HG02885 (cell line): ENCODE measurements at regions not wholly inside any gene's neighbourhood (a gene's known extent, or its start where the extent isn't known, plus 50 kb on each side); places are given as distances from the start of the nearest gene placed in this dataset.

Experiments used
- ATAC-seq: cut with Tn5 transposase; IDR thresholded peaks from one replicate; pipeline ENCODE4 v1.9.1; 2021; ENCODE audit warnings: mild to moderate bottlenecking; ENCODE audit not compliant: unreplicated experiment, poor library complexity

DNA sequence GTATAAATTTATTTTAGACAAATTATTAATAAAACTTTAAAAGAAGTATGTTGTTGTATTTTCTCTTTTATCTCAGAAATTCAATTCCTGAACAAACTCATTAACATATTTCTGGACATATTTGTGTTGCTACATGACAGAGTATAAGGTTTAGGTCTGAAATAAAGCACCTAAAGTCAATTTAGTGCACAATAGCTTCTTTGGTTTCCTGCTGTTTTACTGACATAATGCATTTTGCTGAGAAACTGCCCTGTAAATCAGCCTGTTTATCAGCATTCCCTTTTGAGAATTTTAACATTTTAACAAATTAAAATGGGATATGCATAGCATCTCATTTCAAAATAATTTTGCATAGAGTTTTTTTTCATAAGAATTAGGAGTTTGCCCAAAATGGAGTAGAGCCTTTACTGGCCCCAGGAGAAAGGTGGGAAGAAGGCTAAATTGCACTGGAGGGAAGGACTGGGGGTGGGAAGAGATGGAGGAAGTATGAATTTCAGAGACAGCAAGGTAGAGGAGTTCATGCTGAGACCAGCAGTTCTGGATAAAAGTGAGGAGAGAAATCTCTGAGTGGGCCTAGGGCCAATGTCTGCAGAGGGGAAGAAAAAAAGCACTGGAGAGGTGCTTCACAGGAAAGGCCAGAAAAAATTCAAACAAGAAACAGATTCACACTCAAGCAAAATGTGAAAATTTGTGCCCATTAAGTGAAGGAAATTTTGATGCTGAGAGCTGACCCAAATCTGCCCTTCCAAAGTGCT lies 324.2 kb upstream of the HSF2 start:
- ATAC-seq = no peak

DNA sequence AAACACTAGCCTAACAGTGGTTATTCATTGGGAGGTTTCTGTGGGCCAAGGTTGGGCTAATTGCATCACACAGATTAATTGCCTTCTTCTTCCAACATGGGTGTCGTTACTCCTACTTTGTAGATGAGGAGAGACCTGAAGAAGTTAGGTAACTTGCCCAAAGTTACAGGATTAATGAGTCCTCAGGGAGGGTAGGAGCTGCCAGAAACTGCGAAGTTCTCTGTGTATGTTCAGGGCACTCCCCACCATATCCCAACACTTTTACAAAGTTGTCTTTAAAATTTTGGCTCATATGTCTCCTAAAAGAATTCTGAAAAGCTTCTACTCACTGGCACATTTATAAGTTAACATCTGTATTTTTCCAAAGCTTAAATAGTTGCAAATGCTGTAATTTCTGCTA lies 323.5 kb upstream of the HSF2 start:
- no peak for ATAC-seq

DNA sequence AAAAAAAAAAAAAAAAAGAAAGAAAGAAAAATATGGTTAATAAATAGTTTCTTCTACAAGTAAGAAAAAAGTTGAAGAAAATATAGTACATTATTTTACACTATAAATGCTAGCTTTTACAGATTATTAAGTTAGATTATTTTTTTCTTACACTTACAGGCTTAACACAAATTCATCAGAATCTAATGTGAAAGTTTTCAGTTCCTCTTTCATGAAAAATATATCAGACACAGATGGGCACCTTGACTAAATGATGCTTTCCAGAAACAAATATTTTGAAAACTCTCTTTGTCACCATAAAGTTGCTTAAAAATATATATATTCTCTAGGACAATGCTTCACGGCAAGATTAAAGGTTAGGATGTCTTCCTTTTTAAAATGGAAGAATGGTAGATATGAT lies 321.8 kb upstream of the HSF2 start:
- ATAC-seq = peak; percentile 51

DNA sequence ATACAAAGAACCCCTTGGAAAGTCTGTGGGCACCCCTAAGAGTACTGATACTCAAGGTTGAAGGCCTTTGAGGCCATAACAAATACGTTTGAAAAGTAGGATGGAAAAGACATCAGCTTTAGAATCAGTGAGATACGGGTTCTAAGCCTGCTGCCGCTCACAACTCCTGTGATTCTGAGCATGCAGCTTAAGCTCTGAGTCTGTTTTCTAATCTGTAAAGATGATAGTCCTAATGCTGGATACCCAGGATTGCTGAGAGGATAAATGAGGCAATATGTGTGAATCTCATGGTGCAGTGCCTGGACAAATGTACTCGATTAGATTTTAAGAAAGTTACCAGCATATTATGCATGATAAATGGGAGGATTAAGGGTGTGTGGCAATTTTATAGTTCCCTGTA lies 321.0 kb upstream of the HSF2 start:
- ATAC-seq = no peak

DNA sequence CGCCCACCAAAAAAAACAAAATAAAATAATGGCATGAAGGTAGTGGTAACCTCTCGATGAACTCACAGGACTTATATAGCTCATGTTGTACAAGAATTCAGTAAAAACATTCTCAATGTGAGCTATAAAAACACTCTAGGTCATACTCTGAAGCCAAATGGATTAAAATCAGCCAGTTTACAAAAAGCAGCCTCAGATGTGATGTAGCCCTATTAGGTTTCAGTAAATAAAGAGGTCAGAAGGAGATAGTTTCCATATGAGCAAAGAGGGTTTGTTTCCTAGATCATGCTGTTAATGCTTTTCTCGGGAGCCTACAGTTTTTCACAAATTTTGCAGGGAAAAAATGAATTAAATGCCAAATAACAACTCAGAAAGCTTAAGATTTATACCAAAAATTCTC lies 319.5 kb upstream of the HSF2 start:
- no peak for ATAC-seq

DNA sequence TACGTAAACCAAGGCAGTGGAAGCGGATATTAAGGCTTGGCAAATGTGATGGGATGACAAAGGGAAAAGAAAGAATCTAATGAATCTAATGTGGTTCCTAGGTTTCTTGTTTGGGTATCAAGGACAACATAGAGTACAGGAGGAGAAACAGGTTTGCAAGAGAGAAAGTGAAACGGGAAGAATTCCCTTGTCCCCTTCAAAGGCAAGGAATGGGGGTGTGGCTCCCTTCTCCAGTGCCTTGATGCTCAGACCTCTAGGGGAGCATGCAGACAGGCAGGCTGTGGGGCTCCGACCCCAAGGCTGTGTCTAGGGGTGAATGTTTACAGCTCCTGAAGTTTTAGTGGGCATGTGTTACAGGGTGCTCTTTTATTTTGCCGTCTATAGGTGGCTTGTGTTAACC lies 317.5 kb upstream of the HSF2 start:
- ATAC-seq = no peak

DNA sequence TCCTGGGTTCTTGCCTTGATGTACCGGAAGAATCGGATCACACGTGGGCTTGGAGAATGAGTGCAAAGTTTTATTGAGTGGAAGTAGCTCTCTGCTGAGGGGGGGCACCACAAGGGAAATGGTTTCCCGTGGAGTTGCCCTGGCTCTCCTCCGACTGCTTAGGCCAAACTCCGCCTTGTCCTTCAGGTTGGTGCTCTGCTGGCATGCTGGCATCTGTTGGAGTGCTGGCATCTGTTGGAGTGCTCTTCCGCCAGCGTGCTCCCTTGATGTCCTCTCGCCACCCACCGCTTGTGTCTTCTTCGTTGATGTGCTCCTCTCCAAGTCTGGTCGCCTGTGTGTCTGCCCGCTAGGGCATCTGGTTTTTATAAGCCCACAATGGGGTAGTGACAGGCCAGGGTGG lies 317.1 kb upstream of the HSF2 start:
- ATAC-seq = no peak

DNA sequence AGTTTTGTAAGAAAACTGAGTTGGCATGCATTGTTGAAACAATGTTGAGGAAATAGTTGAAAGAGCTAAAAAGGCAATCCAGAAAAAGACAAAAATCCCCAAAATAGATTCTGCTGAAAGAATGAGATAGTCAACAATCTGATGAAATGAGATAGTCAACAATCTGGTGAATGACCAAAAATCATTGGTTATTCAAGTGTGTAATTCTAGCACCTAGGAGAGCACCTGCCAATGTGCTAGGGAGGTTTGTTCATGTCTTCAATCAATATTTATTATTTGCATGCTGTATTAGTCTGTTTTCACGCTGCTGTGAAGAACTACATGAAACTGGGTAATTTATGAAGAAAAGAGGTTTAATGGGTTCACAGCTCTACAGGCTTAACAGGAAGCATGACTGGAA lies 307.1 kb upstream of the HSF2 start:
- ATAC-seq = no peak

DNA sequence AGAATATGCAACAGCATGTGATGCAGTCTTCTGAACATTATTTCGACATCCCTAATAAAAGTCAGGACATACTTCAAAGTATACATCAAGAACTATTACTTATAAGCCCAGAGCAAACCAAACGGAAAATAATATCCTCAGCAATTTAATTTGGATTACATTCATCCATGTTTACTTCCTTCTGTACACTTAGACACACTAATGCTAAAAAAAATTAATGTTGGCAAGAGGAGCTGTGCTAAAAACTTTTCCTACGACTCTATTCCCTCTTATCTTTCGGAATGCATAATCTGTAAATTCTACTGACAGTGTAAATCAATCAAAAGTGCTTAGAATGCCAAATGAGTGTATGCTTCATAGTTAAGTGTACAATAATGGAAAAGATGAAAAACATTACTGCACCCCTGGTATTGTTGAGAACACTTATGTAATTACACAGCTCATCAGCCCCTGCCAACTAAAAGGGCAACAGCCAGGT lies 301.2 kb upstream of the HSF2 start:
- ATAC-seq = no peak

DNA sequence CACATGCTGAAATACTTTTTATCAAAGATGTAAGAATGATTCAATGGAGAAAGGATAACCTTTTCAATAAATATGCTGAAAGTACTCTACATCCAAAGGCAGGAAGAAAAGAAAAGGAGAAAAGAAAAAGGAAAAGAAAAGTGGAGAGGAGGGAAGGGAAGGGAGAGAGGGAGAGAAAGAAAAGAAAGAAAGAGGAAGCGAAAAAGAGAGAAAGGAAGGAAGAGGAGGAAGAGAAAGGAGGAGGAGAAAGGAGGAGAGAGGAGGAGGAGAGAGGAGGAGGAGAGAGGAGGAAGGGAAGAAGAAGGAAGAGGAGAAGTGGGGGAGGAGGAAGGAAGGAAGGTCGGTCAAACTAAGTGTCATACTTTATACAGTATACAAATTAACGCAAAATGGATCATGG lies 297.4 kb upstream of the HSF2 start:
- no peak for ATAC-seq

DNA sequence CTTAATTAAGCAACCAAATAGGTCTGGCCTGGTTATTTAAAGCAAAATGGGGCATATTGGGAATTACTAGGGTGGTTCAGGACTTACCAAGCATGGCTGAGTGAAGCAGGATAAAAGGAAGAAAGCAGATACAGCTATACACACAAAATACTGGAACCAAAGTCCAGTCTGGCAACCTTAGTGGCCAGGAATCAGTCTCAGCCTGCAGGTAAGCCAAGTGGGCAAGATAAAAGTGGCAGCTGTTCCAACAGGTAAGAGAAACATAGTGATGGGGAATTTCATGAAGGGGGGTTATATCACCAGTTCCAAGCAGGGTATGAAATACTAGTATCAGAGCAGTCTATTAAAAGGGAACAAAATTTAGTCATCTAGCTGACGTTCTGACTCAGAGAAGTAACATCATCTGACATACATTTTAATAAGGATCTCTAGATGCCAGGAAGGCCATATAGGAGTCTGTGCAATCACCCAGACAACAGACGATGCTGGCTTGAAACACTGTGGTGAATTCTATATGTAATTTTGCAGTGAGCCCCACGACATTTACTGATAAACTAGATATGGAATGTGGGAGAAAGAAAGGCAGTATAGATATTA lies 292.1 kb upstream of the HSF2 start:
- ATAC-seq = no peak

DNA sequence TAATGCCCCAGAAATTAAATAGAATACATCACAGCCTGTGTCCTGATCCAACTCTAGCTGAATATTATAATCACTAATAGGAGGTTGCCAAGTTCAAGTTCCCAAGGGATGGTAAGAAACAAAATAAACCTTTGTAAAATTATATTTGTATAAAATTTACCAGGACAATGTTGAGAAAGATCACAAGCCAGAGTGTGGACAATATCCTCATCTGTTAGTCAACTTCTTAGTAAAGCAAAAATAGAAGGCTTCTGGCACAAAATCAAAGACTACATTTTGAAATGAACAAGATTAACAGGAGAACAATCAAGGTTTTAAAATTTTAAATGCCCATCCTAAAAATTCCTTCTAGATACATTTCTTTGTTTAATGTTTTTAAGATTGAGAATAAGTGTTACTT lies 290.4 kb upstream of the HSF2 start:
- ATAC-seq = no peak

DNA sequence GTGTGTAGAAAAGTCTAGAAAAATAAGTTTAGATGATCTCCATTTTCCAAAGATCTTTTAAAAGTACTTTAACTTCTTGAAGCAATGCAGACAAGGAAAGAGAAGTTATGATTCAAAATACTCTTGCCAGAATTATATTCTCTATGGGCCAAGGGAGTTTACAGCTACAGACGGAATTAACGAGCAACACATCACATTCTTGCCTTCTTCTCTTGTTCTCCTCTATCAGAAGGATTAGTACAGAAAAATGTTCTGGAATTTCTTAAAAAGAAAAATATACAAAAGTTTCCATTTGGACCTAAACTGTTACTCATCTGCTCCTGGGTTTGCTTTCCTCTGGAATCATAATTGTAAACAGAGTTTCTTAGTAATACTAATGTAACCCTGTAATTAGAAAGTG lies 284.7 kb upstream of the HSF2 start:
- no peak for ATAC-seq

DNA sequence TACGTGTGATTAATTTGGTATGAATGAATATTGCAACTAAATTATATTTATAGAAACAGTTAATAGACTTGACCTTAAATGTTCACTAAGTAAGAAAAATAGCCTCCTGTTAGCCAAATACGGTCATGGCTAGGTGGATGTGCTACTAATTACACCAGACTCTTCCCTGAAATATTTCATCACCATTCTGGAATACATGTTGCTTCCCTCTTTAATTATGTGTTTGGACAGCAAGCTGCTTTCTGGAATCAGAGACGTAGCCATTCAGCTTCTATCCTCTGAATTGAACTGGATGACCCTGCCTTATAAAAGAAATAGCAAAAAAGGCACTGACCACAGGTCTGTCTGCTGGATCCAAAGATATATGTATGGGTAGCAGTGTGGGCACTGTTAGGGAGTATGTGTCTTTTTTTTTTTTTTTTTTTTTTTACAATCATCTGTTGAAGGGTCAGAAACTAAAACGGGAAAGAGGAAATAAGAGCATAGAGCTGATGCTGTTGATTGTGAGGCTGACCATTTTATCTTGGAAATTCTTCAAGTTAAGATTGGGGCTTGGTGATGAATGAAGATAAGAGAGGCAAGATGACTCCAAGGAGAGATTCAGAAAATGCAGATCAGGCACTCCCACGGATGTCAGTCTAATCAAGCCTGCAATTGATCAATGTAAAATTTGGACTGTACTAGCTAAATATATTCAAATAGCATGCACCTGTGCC lies 283.2 kb upstream of the HSF2 start:
- ATAC-seq = no peak

DNA sequence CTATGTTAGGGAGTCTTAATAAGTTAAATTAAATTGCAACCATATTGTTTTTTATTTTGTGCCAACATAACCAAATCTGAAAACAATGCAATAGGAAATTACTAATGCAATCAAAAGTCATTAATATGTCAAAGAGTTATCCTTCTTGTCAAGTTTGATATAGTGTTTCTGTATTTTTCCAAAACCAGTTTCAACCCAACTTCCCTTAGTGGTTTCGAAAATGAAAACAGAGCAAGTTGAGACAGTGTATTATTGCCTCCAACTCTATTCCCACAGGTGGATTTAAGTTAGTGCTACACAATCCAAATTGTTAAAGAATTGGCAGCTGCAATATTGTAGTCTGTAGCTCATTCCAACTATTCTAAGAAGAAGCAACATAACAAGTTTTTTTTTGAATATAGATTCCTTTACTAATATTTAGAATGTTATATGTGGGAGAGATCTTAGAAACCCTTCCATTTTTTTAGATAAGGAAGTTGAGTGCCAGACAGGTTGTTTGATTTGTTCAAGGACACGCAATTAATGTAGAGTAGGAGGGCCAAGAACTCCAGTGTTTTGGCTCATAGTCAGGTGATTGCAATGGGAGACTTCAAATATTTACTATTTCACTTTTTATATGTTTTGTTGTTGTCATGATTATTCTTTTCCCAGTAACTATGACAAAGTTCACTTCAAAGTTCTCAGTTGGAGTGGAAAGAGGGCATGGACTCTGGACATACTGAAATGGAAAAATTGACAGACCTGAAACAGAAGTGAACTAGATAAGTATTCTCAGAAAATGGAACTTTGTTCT lies 282.4 kb upstream of the HSF2 start:
- no peak for ATAC-seq

DNA sequence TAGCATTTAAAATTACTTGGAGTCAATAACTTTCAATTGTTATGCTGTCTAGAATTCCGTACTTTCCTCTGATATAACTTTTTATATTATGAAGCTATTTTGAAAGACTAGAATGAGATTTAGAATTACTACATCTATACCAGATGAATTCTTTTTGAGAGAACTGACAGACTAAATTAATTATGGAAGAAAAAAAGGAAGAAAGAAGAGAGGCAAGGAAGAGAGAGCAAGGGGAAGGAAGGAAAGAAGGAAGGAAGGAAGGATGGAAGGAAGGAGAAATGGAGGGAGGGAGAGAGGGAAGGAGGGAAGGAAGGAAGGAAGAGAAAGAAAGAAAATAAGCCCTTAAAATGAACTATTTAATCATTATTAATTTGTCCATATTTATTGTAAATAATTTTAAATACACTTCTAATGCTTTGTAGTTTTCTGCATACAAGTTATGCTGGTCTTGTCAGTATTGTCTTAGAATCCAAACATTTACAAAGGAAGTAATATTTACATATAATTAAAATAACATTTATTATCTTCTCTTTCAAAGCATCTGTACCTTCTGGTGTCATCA lies 280.4 kb upstream of the HSF2 start:
- no peak for ATAC-seq

DNA sequence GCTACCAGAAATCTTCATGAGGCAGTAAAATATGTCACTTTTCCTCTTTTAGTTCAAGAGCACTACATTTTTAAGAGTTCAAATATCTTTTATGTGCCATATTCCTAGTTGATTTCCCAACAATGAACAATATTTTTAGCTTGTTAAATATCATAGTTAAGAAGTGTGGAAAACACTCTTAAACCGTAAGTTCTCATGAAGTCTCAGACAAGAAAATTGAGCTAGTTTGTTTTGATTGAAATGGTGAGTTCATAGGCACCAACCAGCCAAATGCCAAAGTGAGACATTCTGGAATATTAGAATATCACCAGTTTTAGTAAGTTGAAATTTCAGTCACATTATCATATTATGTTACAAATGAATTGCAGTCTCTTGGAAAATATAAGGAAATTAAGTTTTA lies 277.2 kb upstream of the HSF2 start:
- no peak for ATAC-seq

DNA sequence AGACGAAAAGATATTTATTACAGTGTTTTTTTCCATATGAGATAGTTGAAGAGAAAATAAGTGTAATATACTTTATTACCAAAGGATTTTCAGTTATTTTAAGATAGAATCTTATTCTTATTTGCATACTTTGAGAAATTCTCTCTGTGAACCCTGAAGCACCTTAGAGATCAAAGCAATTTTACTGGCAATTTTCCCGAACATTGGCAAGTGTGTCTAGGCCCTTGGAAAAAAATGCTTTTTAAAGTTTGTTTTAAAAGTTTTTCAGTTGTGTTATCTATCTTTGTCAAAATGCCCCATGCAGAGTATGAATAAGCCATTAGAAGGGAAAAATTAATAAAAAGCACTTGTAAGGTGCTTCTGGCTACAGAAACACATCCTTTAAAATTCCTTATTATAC lies 276.8 kb upstream of the HSF2 start:
- ATAC-seq = no peak

DNA sequence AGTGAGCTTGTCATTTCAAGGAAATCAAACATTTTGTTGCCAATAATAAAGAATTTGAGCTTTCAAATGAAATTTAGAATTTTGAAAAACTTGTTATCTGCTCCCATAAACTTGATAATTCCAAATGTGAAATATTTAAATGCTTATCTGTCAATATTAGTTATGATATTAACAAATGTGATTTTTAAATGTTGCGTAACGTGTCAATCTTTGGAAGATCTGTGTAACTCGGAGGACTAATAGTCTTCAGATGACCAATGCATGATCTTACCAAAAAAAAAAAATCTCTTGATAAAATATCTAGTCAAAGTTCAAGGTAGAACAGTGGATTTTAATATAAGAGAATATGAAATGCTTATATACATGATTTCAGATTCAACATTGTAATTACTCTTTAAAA lies 274.5 kb upstream of the HSF2 start:
- no peak for ATAC-seq

DNA sequence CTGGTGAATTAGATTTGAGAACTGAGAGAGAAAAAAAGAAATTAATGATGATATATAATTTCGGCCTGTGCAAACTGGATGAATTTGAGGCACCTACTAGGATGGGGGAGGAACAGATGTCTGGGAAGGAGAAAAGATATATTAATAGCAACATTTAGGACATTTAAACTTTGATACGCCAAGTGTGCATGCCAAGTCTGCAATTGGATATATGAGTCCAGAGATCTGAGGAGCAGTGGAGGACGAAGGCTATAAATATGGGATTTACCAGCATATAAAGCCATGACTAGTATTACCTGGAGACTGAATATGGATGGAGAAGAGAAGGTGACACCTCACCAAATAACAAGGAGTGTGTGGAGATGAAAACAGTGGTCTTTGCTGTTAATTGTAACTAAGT lies 272.6 kb upstream of the HSF2 start:
- ATAC-seq = no peak

DNA sequence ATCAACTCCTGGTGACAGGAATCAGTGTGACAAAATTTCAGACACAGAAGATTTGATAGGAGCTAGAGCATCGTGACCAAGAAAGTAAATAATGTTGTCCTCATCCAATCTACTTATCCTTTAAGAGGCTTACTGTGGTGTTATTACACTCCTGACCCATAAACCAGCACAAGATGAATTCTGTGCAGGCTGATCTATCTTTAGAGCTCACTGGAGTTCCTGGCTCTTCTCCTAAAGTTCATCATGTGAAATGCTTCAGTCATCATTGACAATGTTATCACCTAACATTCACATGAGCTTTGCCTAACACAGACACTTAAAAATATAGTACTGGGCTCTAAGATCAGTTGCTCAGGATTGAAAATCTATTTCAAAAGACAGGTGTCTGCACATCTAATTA lies 271.0 kb upstream of the HSF2 start:
- ATAC-seq = no peak
